GM12892 (cell line): ENCODE measurements at regions not wholly inside any gene's neighbourhood (a gene's known extent, or its start where the extent isn't known, plus 50 kb on each side); places are given as distances from the start of the nearest gene placed in this dataset.

ENCODE experiments used
- POLR2A ChIP-seq: IDR thresholded peaks from 2 replicates; pipeline ENCODE4 v1.6.1; 2011; ENCODE audit warnings: low read depth, low read length, control low read depth
- POLR2AphosphoS5 ChIP-seq: IDR thresholded peaks from 2 replicates; pipeline ENCODE4 v1.6.1; 2011; ENCODE audit warnings: low read depth, low read length, control low read depth
- TAF1 ChIP-seq: IDR thresholded peaks from 2 replicates; pipeline ENCODE4 v1.6.1; 2011; ENCODE audit warnings: low read depth, mild to moderate bottlenecking, control low read depth, low read length, borderline replicate concordance

DNA sequence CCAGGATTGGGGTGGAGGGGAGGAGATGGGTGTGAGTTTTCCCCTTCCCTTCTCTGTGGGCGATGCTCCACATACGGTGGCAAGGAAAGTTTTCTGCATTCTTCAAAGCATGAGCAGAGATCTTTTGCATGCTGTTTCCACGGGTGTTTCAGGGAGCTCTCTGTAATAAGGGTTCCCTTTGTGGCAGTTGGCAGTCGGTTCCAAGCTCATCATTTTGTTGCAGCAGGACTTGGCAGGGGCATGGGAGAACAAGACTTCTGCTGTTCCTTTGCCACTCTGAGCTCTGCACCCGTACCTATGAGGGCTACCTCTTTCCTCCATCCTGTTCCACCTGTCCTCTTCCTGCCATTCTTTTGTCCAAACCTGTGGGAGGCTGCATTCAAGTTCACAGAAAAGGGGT is 71.3 kb upstream of the SPRED2 start:
- TF ChIP-seq POLR2A = no peak
- no peak for TF ChIP-seq POLR2AphosphoS5
- TF ChIP-seq TAF1 = no peak
